ENCODE measurements at regions not wholly inside any gene's neighbourhood (a gene's known extent, or its start where the extent isn't known, plus 50 kb on each side); places are given as distances from the start of the nearest gene placed in this dataset.

DNA sequence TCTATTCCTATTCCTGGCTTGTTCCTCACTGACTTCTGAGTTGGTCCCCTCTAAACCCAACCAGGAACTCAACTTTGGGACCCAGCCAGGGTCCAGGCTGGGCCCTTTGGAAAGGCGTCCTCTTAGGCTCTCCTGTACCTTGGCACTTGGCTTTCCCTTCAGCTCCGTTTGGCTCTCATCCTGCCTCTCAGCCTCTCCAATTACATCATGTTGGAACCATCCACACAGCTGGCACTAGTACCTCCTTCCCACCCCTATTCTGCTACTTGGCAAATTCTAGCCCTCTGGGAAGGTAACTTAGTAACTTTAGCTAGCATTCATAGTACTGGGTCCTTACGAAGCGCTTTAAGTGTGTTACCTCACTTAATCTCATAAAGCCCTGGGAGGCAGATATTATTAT is 205.3 kb upstream of the HABP2 start:
- TF ChIP-seq, protein P1, sequence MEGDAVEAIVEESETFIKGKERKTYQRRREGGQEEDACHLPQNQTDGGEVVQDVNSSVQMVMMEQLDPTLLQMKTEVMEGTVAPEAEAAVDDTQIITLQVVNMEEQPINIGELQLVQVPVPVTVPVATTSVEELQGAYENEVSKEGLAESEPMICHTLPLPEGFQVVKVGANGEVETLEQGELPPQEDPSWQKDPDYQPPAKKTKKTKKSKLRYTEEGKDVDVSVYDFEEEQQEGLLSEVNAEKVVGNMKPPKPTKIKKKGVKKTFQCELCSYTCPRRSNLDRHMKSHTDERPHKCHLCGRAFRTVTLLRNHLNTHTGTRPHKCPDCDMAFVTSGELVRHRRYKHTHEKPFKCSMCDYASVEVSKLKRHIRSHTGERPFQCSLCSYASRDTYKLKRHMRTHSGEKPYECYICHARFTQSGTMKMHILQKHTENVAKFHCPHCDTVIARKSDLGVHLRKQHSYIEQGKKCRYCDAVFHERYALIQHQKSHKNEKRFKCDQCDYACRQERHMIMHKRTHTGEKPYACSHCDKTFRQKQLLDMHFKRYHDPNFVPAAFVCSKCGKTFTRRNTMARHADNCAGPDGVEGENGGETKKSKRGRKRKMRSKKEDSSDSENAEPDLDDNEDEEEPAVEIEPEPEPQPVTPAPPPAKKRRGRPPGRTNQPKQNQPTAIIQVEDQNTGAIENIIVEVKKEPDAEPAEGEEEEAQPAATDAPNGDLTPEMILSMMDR (IDR thresholded peaks at IDR 0.05): no peak
- intact Hi-C loops (cut with DNase I): no loop called here
- ATAC-seq (peak in 3 of 4 donors; percentile 75 to 89 (median 87)), DNase-seq (peak in 1 of 2 donors; percentile 21)
- Histone ChIP-seq H3K4me1 (peaks cover 5% of the 10 kb centered on the region), H3K4me3 (no peak overlapping the region), H3K36me3 (ENCODE audit: insufficient read depth in 1 of 2, low read depth in 1 of 2) (no peaks in the 10 kb centered on the region), H3K27me3 (ENCODE audit: insufficient read depth in 3 of 3, low read length in 2 of 3) (no peaks in the 10 kb centered on the region), H3K9me3 (no peaks in the 10 kb centered on the region), H3K27ac (no peak overlapping the region)
- WGBS, 3 donors: 13 to 37% (median 27%) methylated on average over 4 of the region's 4 CpGs

DNA sequence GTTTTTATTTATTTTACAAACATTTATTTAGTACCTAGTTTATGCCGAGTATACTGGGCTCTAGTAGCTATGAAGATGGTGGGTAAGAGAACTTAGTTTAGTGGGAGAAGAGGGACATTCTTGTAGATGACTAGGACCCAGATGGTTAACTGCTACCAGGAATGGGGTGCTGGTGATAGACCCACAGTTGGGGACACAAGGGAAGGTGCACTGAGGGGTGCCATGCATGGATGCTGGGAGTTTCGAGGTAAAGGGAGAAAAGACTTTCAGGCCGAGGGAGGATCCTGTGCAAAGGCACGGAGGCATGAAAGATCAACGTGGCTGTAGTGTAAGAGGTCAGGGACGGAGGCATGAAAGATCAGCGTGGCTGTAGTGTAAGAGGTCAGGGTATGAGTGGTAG is 204.2 kb upstream of the HABP2 start:
- 94 to 97% (median 95%) methylated on average over 7 of the region's 7 CpGs for WGBS, 3 donors
- Histone ChIP-seq H3K27ac (no peak overlapping the region), H3K4me1 (peaks cover 5% of the 10 kb centered on the region), H3K9me3 (no peaks in the 10 kb centered on the region), H3K4me3 (no peak overlapping the region), H3K36me3 (ENCODE audit: insufficient read depth in 1 of 2, low read depth in 1 of 2) (no peaks in the 10 kb centered on the region), H3K27me3 (ENCODE audit: insufficient read depth in 3 of 3, low read length in 2 of 3) (no peaks in the 10 kb centered on the region)
- TF ChIP-seq, protein P1 (IDR thresholded peaks at IDR 0.05): no peak
- DNase-seq (no peak), ATAC-seq (no peak)
- intact Hi-C loops (cut with DNase I): no loop called here

DNA sequence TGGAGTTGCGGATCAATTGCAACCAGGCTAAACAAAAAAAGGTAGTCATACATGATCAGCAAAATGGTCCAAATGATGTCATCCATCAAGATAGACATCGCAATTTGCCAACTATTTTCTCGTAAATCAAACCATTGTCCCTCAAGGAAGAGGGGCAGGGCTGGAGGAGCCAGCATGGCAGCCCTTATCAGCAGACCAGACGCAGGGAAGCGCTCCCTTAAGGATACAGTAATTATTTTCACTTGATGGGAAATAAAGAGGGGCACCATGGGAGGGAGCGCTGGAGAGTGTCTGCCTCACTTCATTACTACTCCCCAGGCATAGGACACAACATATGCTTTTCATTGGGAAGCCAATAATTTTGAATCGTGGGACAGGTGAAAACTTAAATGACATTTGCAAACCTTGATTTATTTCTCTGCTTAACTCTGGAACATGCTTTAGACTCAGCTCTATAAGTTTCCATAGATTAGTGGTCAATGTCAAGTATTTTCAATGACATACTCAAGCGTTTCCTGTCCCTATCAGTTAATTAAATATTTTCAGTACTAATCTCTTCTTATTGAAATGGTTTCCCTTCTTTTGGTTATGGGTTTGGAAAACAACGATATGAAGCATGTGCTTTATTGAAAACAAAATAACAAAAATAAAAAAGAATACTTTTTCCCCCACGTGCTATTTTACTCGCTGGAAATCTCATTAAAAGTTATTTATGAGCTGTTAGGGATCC is 202.4 kb upstream of the HABP2 start:
- H3K36me3 ChIP-seq (ENCODE audit: insufficient read depth in 1 of 2, low read depth in 1 of 2): no peaks in the 10 kb centered on the region
- ATAC-seq (no peak), DNase-seq (no peak)
- H3K4me1 ChIP-seq: peaks cover 5% of the 10 kb centered on the region
- no peaks in the 10 kb centered on the region for H3K27me3 ChIP-seq (ENCODE audit: insufficient read depth in 3 of 3, low read length in 2 of 3)
- H3K4me3 ChIP-seq: no peak overlapping the region
- intact Hi-C loops (cut with DNase I): no loop called here
- TF ChIP-seq, protein P1 (IDR thresholded peaks at IDR 0.05): no peak
- no peaks in the 10 kb centered on the region for H3K9me3 ChIP-seq
- no peak overlapping the region for H3K27ac ChIP-seq
- 80 to 83% (median 81%) methylated on average over 11 of the region's 11 CpGs for WGBS, 3 donors

DNA sequence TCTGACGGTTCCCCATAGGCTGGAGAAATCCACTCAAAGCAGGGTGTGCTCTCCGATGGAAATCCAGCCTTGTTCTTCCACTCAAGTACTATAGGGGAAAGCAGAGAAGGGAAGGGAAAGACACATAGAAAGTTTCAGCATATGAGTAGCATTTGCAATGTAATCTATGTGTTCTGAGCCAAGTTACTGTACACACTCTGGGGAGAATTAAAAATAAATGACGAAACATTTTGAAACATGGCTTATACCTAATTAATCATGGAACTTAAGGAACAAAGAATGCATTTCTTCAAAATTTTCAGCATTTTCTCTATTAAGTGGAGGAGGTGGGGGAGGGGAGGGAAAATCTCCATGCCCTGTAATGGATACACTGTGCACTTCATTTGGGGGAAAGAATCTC is 198.1 kb upstream of the HABP2 start:
- no peak for ATAC-seq
- TF ChIP-seq, protein P1 (IDR thresholded peaks at IDR 0.05): no peak
- intact Hi-C loops (cut with DNase I): no loop called here
- H3K9me3 ChIP-seq: no peaks in the 10 kb centered on the region
- H3K4me3 ChIP-seq: no peak overlapping the region
- H3K4me1 ChIP-seq: no peaks in the 10 kb centered on the region
- no peak for DNase-seq
- no peaks in the 10 kb centered on the region for H3K27me3 ChIP-seq (ENCODE audit: insufficient read depth in 3 of 3, low read length in 2 of 3)
- WGBS, 3 donors: 69 to 79% (median 76%) methylated on average over 3 of the region's 3 CpGs
- no peak overlapping the region for H3K27ac ChIP-seq
- H3K36me3 ChIP-seq (ENCODE audit: insufficient read depth in 1 of 2, low read depth in 1 of 2): no peaks in the 10 kb centered on the region

All from psoas muscle (tissue), 7 donors.